ENCODE measurements at regions not wholly inside any gene's neighbourhood (a gene's known extent, or its start where the extent isn't known, plus 50 kb on each side); places are given as distances from the start of the nearest gene placed in this dataset.

GRCh38 chr2:102978091-102978490, 216.3 kb downstream of the TMEM182 start:
- in situ Hi-C loops (cut with HindIII; ENCODE audit: low pct_ligation_motif_present, low sequenced_read_pairs), result no loop called here
- Histone ChIP-seq H3K27ac (no peak overlapping the region), H3K36me3 (replicated peaks) (no peaks in the 10 kb centered on the region), H3K4me3 (ENCODE audit: low read depth, low read length) (no peak overlapping the region), H3K27me3 (replicated peaks) (no peaks in the 10 kb centered on the region)
- TF ChIP-seq CTCF (IDR thresholded peaks at IDR 0.05; ENCODE audit: low read depth, low read length, missing control alignments), result no peak
- no peak for DNase-seq

- no peak for TF ChIP-seq CTCF (IDR thresholded peaks at IDR 0.05; ENCODE audit: low read depth, low read length, missing control alignments)
- Histone ChIP-seq H3K27ac (no peak overlapping the region), H3K4me3 (ENCODE audit: low read depth, low read length) (no peak overlapping the region), H3K36me3 (replicated peaks) (no peaks in the 10 kb centered on the region), H3K27me3 (replicated peaks) (no peaks in the 10 kb centered on the region)
- in situ Hi-C loops (cut with HindIII; ENCODE audit: low pct_ligation_motif_present, low sequenced_read_pairs), result no loop called here
- no peak for DNase-seq
Measured at GRCh38 chr2:102979429-102979828, 217.6 kb downstream of the TMEM182 start.

GRCh38 chr2:102983786-102984185, 222.0 kb downstream of the TMEM182 start:
- Histone ChIP-seq H3K36me3 (replicated peaks) (no peaks in the 10 kb centered on the region), H3K27ac (no peak overlapping the region), H3K27me3 (replicated peaks) (no peaks in the 10 kb centered on the region), H3K4me3 (ENCODE audit: low read depth, low read length) (no peak overlapping the region)
- no peak for TF ChIP-seq CTCF (IDR thresholded peaks at IDR 0.05; ENCODE audit: low read depth, low read length, missing control alignments)
- no peak for DNase-seq
- in situ Hi-C loops (cut with HindIII; ENCODE audit: low pct_ligation_motif_present, low sequenced_read_pairs), result no loop called here

GRCh38 chr2:102986826-102987490, 225.1 kb downstream of the TMEM182 start:
- in situ Hi-C loops (cut with HindIII; ENCODE audit: low pct_ligation_motif_present, low sequenced_read_pairs), result no loop called here
- TF ChIP-seq CTCF (IDR thresholded peaks at IDR 0.05; ENCODE audit: low read depth, low read length, missing control alignments), result no peak
- DNase-seq, result no peak
- H3K27me3 ChIP-seq (replicated peaks), result no peaks in the 10 kb centered on the region
- no peaks in the 10 kb centered on the region for H3K36me3 ChIP-seq (replicated peaks)
- no peak overlapping the region for H3K4me3 ChIP-seq (ENCODE audit: low read depth, low read length)
- no peak overlapping the region for H3K27ac ChIP-seq

GRCh38 chr2:102992607-102993006, 230.8 kb downstream of the TMEM182 start:
- Histone ChIP-seq H3K36me3 (replicated peaks) (no peaks in the 10 kb centered on the region), H3K27ac (no peak overlapping the region), H3K27me3 (replicated peaks) (no peaks in the 10 kb centered on the region), H3K4me3 (ENCODE audit: low read depth, low read length) (no peak overlapping the region)
- in situ Hi-C loops (cut with HindIII; ENCODE audit: low pct_ligation_motif_present, low sequenced_read_pairs), result no loop called here
- TF ChIP-seq CTCF (IDR thresholded peaks at IDR 0.05; ENCODE audit: low read depth, low read length, missing control alignments), result no peak
- no peak for DNase-seq

- in situ Hi-C loops (cut with HindIII; ENCODE audit: low pct_ligation_motif_present, low sequenced_read_pairs), result no loop called here
Measured at GRCh38 chr2:102999958-103000357, 238.1 kb downstream of the TMEM182 start.

More at GRCh38 chr2:102999958-103000357, 238.1 kb downstream of the TMEM182 start:
- Histone ChIP-seq H3K27ac (no peak overlapping the region), H3K36me3 (replicated peaks) (no peaks in the 10 kb centered on the region), H3K27me3 (replicated peaks) (no peaks in the 10 kb centered on the region), H3K4me3 (ENCODE audit: low read depth, low read length) (no peak overlapping the region)
- no peak for DNase-seq
- TF ChIP-seq CTCF (IDR thresholded peaks at IDR 0.05; ENCODE audit: low read depth, low read length, missing control alignments), result no peak

Measured in brain microvascular endothelial cell (primary cell).